Activated T-helper 9 cell treated with anti-CD3 and anti-CD28 coated beads, Interleukin-2, amount 50 U/mL, for 16 hours (primary cell): ENCODE measurements at regions not wholly inside any gene's neighbourhood (a gene's known extent, or its start where the extent isn't known, plus 50 kb on each side); places are given as distances from the start of the nearest gene placed in this dataset.

ENCODE experiments used
- DNase-seq: peaks from one replicate; pipeline ENCODE4 v3.0.0-alpha.2; 2020; ENCODE audit warnings: low read depth

DNA sequence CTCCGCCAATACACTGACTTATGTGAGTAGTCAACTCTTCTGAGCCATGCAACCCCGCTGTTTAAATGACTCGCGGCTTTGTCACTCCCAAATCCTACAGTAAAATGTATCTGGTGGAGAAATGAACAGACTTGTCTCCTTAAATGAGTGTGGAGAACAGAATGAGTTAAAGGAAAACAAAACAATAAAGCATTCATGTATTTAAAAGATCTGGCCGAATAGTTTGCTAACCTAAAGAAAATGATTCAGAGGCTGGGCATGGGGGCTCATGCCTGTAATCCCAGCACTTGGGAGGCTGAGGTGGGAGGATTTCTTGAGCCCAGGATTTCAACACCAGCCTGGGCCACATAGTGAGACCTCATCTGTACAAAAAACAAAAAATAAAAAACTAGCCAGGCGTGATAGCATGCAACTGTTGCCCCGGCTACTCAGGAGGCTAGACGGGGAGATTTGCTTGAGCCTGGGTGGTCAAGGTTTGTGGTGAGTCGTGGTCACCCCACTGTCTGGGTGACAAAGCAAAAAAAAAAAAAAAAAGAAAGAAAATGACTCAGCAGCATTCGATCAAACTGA is 86.5 kb upstream of the PFKP start:
- no peak for DNase-seq

- no peak for DNase-seq
These were observed 87.2 kb upstream of the PFKP start for GRCh38 chr10:2980116-2980515.

DNA sequence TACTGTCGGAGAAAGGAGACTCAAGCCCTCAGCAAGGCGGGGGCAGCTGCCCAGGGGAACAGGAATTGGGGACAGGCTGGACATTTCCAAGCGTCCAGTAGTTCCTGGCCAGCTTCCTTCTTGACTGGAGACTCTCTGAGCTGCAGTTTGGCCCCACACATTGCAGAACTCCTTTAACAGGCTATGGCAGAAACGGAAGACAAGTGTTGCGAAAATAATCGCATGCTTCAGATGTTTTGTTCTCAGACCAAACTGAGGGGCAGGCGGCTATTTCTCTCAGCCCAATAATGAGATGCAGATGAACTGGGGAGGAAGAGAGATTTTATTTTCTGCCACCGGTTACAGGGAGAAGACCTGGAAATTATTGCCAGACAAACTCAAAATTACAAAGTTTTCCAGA is 88.0 kb upstream of the PFKP start:
- no peak for DNase-seq

GRCh38 chr10:2978574-2979273 is 88.6 kb upstream of the PFKP start:
- no peak for DNase-seq

DNA sequence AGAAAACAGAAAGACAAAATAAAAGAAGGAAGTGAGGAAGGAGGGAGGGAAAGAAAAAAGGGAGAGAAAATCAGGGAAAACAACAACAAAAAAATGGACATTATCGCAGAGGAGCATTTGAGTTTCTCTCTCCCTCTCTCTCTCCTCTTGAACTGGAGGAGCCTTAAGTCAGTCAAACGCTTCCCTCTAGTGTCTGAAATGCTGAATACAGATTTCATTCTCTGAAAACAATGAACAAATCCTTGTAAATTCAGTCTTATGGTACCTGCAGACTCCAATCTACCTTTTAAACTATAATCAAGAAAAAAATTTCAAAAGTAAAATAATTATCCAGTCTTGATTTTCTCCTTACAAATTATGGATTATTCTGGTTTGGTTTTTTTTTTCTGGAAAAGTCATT is 89.2 kb upstream of the PFKP start:
- no peak for DNase-seq

GRCh38 chr10:2974503-2975207 is 92.7 kb upstream of the PFKP start:
- no peak for DNase-seq

DNA sequence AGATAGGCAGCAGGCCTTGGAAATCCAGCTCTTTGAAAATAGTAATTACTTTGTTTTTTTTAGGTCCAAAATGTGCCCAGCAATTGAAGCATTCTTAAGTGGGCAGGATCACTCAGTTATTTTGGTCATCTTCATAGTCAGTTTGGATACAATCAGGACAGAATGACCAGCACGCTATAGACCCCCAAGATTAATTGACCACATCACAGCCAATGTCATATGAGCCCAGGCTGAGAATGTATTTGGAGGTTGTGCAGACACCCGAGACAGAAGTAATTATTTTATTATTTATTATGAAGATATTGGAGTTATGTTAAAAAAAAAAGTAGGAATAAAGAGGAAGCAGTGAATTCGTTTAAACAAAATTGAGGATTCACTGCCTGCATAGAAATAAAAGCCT is 93.3 kb upstream of the PFKP start:
- no peak for DNase-seq

DNA sequence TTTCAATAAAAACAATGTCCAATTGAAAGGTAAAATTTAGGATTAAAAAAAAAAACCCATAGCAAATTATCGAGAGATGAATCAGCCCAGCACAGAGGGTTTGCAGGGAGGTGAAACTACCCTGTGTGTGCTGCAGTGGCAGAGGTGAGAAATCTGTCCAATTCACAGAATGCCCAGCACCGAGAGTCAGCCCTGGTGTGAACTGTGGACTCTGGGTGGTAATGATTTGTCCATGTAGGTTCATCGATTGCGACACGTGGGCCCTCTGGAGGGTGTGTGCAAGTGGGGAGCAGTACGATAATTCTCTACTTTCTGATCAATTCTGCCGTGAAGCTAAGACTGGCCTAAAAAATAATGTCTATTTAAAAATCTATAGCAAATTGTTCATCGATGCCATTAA is 94.5 kb upstream of the PFKP start:
- DNase-seq, result no peak

DNA sequence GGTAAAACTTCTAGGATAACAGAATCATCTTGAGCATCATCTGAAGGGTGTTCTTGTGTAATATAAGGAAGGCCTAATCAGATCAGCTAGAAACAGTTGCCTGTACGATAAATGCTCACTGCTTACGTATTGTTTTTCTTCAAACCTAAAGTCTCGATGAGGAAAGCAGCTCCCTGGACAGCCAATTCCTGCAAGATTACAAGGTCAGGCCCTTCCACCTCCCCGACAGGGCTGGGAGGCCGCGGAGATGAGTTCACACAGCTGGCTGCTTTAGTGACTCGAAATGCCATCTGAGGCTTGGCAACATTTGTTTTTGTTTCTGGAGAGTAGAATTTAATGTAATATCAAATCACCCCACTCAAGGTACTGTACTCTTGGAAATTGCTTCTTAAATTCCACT is 95.1 kb upstream of the PFKP start:
- no peak for DNase-seq

- no peak for DNase-seq
These were observed 97.0 kb upstream of the PFKP start for GRCh38 chr10:2970190-2970823.

DNA sequence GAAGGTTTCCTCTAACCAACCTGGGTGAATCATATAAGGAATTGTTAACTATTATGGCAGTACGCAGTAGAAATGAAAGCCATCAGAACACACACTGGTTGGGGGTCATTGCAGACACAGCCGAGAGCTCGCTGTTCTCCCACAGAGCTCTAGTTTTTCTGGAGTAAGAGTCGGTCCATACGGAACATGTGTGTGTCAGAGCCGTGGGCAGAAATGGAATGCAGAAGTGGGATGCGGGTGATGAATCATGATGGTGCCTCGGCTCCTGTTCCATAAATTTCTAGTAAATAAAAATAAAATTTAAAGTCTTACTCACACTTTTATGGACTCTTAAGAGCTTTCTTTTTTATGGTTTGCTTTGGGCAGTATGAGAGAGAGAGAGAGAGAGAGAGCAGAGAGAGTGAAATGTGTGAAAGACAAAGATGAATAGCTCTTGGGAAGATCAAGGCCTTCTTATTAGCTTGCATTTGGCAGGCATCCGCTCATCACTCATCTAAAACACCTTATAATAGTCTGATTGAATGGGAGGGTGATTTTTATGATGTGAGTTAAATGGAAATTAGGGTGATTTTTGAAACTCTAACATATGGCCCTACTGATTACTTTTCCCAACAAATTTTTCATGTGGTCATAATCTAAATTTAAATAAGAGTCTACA is 98.8 kb upstream of the PFKP start:
- no peak for DNase-seq

GRCh38 chr10:2966134-2966533 is 101.2 kb upstream of the PFKP start:
- no peak for DNase-seq

DNA sequence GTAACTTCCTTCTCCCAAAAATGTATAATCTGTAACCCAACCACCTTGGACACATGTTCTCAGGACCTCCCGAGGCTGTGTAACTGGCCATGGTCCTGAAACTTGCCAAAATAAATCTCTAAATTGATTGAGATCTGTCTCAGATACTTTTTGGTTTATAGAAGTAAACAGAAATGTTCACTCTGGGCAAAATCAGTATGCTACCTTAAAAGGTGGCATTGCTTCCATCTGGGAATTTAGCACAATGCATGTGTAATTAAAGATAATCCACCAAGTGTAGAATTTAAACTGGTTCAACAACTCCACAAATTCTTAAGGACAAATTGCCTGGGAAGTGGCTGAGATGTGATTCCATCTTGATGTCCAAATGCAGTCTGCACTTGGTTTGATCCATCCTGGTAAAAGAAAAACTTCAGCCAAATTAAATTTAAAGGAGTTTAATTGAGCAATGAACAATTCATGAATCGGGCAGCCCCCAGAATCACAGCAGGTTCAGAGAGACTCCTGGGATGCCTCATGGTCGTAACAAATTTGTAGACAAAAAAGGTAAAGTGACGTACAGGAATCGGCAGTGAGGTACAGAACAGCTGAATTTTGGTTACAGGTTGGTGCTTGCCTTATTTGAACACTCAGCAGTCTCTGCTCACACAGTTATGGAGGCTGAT is 102.6 kb upstream of the PFKP start:
- no peak for DNase-seq

DNA sequence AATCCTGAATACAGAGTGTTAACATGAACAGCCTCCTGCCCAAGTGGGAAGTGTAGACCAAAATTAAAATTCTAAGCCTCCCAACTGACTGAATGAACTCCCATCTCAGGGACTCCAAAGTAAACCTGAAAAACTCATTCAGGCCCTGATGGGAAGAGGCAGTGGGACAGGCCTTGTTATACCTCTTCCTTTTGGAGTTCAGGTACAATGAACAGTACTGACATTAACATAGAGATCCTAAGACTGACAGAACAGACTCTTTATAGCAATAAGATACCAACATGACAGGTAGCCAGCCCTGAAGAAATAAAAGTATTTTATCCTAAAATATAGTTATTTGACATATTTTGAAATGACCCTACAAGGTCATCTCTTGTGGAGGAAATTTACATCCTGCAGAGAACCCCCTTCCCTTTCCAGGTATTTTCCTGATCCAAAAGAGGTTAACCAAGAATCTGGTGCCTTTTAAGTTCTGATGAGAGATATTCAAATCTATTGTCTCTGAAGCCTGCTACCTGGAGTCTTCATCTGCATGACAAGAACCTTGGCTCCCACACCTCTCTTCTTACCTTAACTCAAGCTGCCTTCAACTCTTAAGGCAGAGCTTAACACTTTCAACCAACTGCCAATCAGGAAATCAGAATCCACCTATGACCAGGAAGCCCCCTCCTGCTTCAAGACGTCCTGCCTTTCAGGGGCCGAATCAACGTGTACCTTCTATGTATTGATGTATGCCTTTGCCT is 103.3 kb upstream of the PFKP start:
- DNase-seq, result no peak

DNA sequence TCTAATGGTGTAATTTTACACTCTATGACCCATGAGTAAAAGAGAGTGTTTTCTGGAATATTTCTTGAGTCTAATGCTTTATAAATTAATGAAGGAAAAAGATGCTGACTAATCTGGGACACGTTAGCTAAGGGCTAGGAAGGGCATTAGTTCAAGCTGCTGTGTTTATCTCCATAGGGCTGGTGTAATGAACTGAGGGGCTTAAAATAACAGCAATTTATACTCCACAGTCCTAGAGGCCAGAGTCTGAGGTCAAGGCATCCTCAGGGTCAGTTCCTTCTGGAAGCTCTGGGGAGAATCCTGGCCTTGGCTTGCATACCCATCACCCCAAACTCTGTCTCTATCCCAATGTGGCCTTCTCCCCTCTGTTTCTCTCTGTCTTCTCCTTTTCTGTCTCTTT is 105.2 kb upstream of the PFKP start:
- no peak for DNase-seq

GRCh38 chr10:2958659-2959058 is 108.7 kb upstream of the PFKP start:
- DNase-seq, result no peak

DNA sequence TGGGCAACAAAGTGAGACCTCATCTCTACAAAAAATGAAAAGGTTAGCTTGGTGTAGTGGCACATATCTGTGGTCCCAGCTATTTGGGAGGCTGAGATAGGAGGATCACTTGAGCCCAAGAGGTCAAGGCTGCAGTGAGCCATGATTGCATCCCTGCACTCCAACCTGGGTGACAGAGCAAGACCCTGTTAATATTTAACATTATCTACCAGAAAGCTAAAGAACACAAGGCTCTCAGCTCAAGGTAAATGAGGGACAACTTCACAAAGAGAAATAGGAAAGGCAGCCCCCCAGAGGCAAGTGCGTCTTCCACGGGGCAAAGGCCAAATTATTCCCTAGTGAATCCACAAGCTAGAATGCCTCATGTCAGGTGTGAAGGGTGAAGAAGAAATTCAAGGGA is 109.6 kb upstream of the PFKP start:
- no peak for DNase-seq

GRCh38 chr10:2955064-2955463 is 112.3 kb upstream of the PFKP start:
- DNase-seq, result no peak

DNA sequence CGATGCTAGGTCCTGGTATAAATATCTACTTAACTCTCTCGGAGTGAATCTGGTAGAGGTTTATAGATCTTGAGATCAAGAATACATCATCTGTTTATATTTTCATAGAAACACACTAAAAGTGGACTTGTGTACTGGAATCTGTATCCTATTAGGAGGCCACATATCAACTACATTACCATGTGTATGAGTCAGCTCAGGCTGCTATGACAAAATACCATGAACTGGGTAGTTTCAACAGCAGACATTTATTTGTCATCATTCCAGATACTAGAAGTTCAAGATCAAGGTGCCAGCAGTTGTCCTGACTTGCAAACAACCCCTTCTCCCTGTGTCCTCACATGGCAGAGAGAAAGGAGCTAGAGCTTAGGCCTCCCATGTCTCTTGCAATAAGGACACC is 113.9 kb upstream of the PFKP start:
- DNase-seq, result no peak

DNA sequence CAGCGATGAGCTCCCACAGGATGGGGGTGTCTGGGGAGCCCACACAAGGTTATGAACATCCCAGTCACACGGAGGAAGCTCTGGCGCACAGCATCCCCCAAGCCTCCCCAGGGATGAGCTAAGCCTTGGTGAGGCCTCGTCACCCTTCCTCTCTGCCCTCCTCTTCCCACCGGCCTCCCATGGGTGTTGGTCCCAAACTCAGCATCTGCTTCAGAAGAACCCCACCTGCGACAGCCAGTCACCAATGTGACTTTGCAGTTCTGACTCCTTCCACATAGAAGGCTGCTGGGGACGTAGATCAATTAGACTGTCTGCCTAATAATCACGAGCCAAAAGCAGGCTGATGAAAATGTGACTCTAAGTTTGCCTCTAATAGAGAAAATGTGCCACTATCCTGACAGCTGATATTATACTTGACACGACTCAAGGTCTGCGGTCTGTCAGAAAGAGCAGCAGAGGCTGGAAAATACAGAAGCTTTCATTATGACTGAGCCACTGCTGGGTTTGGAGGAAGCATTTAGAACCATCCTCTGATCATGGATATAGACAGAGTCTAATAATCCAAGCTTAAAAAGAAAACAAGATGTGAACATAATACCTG is 116.0 kb upstream of the PFKP start:
- no peak for DNase-seq

DNA sequence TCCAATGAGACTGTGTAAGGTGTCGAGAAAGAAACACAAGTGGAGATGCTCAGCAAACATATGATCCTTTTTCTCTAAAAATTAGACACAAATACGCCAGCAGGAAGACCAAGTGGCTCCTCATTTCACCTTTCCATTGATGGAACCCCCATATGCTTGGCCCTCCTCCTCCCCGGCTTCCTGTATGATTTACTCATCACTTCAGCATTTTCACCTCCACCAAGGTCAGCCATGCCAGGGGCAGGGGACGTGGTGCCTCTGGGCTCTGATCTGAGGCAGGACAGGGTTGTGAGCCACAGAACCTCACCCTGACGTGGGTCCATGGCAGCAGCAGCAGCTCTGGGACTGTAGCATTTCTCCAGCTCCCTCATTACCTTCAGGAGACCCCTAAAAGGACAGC is 116.8 kb upstream of the PFKP start:
- DNase-seq, result no peak
